ENCODE measurements at regions not wholly inside any gene's neighbourhood (a gene's known extent, or its start where the extent isn't known, plus 50 kb on each side); places are given as distances from the start of the nearest gene placed in this dataset.

GRCh38 chr1:185663771-185664296 lies 70.4 kb upstream of the HMCN1 start:
- TF ChIP-seq CTCF (conservative IDR thresholded peaks at IDR 0.05; ENCODE audit: low read depth, low read length) (no peak), EZH2 (IDR thresholded peaks at IDR 0.05; ENCODE audit: low read length, unreplicated experiment) (no peak)

Measured in PC-3 (cell line).